Naive thymus-derived CD8-positive, alpha-beta T cell (primary cell): ENCODE measurements at regions not wholly inside any gene's neighbourhood (a gene's known extent, or its start where the extent isn't known, plus 50 kb on each side); places are given as distances from the start of the nearest gene placed in this dataset.
"Not testable (repeated sequence)": the region's sequence is repeated elsewhere in the genome, so short reads cannot be mapped to it uniquely, and the experiment has no call there.

Source experiments
- ATAC-seq, 2 donors: fragments of 150-1000 bp; cut with Tn5 transposase in 1 of 2; sonication (Bioruptor Pico), chemical (Tn5 transposase) in 1 of 2; 1 replicate in 1 of 2; 2 replicates in 1 of 2; pipeline ENCODE4 v1.10.0; 2021; ENCODE audit warnings: mild to moderate bottlenecking in 2 of 2, moderate library complexity in 2 of 2
- POLR2A ChIA-PET: fragments of 350-600 bp; sonication (Branson Sonifier 250); formaldehyde crosslinking; loops from one replicate; lab custom pipeline; 2021; ENCODE audit warnings: antibody characterized with exemption; lab: Charles Lee
- DNase-seq, 10 donors: peaks; one replicate each; pipeline versions ENCODE4 v3.0.0 to v3.0.0-alpha.2; 2020 to 2022
- H3K27ac Mint-ChIP-seq, 10 donors: one replicate each; pipeline ENCODE4 v1.8.0; 2020 to 2022; ENCODE audit warnings: mild to moderate bottlenecking in 10 of 10, mixed read lengths in 10 of 10, moderate library complexity in 4 of 10, inconsistent platforms in 1 of 10
- H3K27me3 Mint-ChIP-seq, 5 donors: one replicate each; pipeline ENCODE4 v1.8.0; 2021 to 2022; ENCODE audit warnings: mixed read lengths in 5 of 5
- H3K36me3 Mint-ChIP-seq, 3 donors: one replicate each; pipeline ENCODE4 v1.8.0; 2020 to 2022; ENCODE audit warnings: mixed read lengths in 3 of 3, mild to moderate bottlenecking in 2 of 3, inconsistent platforms in 1 of 3
- H3K4me1 Mint-ChIP-seq, 4 donors: one replicate each; pipeline ENCODE4 v1.8.0; 2021 to 2022; ENCODE audit warnings: mixed read lengths in 4 of 4
- H3K4me3 Mint-ChIP-seq, 10 donors: one replicate each; pipeline ENCODE4 v1.8.0; 2020 to 2022; ENCODE audit warnings: mild to moderate bottlenecking in 10 of 10, mixed read lengths in 10 of 10, moderate library complexity in 6 of 10, inconsistent platforms in 1 of 10
- H3K9me3 Mint-ChIP-seq, 9 donors: one replicate each; pipeline ENCODE4 v1.8.0; 2020 to 2022; ENCODE audit warnings: mixed read lengths in 9 of 9, mild to moderate bottlenecking in 3 of 9, inconsistent platforms in 1 of 9, moderate library complexity in 1 of 9

DNA sequence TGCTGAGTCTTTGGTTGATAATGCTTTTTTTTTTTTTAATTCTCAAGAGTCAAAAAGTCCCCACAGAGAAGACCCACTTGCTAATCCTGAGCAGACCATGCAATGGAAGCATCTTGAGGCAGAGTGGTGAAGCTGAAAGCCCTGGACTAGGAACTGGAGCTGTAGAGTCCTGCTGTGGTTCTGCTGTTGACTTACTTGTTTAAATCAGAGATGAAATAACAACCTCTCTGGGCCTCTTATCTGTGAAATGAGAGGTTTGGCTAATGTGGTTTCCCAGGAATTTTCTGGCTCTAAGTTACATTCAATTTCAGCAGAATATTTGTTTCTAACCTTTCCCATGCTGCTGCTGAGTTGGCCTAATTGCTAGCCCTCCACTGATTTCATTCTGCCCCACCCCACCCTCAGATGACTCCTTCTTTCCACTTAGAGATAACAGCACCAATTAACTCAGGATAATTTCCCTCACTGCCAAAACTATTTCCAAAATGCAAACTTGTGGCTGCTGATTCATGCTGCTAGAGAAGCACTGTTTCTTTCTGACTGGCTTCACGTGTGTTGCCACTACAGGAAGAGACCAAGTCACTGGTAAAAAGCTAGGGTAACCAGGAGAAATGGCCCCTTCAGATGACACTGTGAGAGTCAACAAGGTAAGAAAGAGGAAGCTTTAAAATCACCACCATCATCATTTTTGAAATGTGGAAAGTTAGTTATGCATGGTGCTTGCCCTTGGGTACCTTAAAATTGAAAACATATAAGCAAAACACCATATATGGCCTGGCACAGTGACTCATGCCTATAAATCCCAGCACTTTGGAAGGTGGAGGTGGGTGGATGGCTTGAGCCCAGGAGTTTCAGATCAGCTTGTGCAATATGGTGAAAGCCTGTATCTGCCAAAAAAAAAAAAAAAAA is 326.4 kb downstream of the DCHS2 start:
- peaks cover 6 to 21% (median 11%) of the 10 kb centered on the region in 5 donors for H3K27me3 Mint-ChIP-seq
- ATAC-seq: no peak
- H3K4me3 Mint-ChIP-seq: no peak overlapping the region
- POLR2A ChIA-PET: no interaction called here
- peaks cover 0 to 10% (median 0%) of the 10 kb centered on the region in 9 donors for H3K9me3 Mint-ChIP-seq
- H3K27ac Mint-ChIP-seq: no peak overlapping the region
- no peaks in the 10 kb centered on the region for H3K36me3 Mint-ChIP-seq
- H3K4me1 Mint-ChIP-seq: no peaks in the 10 kb centered on the region
- no peak for DNase-seq

GRCh38 chr4:154160519-154161301 is 330.9 kb downstream of the DCHS2 start:
- H3K27me3 Mint-ChIP-seq: peaks cover 10 to 44% (median 26%) of the 10 kb centered on the region in 5 donors
- H3K4me1 Mint-ChIP-seq: no peaks in the 10 kb centered on the region
- no peak overlapping the region for H3K27ac Mint-ChIP-seq
- DNase-seq (no peak), ATAC-seq (no peak)
- H3K9me3 Mint-ChIP-seq: peaks cover 0 to 10% (median 0%) of the 10 kb centered on the region in 9 donors
- H3K4me3 Mint-ChIP-seq: no peak overlapping the region
- POLR2A ChIA-PET: no interaction called here
- no peaks in the 10 kb centered on the region for H3K36me3 Mint-ChIP-seq

- H3K9me3 Mint-ChIP-seq: peaks cover 0 to under 1% (median 0%) of the 10 kb centered on the region in 9 donors
- POLR2A ChIA-PET: no interaction called here
- H3K27me3 Mint-ChIP-seq: peaks cover 7 to 34% (median 23%) of the 10 kb centered on the region in 5 donors
- no peak overlapping the region for H3K27ac Mint-ChIP-seq
- H3K4me3 Mint-ChIP-seq: no peak overlapping the region
- H3K4me1 Mint-ChIP-seq: no peaks in the 10 kb centered on the region
- no peaks in the 10 kb centered on the region for H3K36me3 Mint-ChIP-seq
- DNase-seq (no peak), ATAC-seq (no peak)
Observed at GRCh38 chr4:154158361-154159155, 333.0 kb downstream of the DCHS2 start.

DNA sequence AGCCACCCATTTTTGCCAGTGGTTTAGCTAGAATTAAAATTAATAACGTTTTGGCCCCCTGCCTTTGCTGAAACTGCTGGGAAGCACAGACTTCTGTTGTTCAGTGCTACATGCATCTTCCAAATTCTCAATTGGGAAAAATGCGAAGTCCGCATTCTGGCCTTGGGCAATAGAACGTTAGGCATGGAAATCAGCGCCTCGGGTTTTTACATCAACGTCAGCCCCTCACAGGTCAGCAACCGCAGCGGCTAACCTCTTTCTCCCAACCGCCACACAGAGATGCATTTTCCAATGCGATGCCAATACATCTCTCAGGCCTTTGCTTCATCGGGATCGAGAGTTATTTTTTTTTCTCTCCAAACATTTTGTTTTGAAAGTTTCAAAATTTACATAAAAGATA is 339.1 kb downstream of the DCHS2 start:
- Mint-ChIP-seq H3K4me3 (no peak overlapping the region), H3K36me3 (no peaks in the 10 kb centered on the region), H3K4me1 (no peaks in the 10 kb centered on the region), H3K9me3 (peaks cover 0 to 3% (median 0%) of the 10 kb centered on the region in 9 donors), H3K27me3 (peaks cover 2 to 16% (median 7%) of the 10 kb centered on the region in 5 donors), H3K27ac (no peak overlapping the region)
- DNase-seq (no peak), ATAC-seq (no peak)
- POLR2A ChIA-PET: no interaction called here

DNA sequence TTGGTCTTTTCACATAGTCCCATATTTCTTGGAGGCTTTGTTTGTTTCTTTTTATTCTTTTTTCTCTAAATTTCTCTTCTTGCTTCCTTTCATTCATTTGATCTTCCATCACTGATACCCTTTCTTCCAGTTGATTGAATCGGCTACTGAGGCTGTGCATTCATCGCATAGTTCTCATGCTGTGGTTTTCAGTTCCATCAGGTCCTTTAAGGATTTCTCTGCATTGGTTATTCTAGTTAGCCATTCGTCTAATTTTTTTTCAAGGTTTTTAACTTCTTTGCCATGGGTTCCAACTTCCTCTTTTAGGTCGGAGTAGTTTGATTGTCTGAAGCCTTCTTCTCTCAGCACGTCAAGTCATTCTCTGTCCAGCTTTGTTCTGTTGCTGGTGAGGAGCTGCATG is 342.4 kb downstream of the DCHS2 start:
- H3K27ac Mint-ChIP-seq, H3K4me1 Mint-ChIP-seq, H3K4me3 Mint-ChIP-seq, H3K36me3 Mint-ChIP-seq, POLR2A ChIA-PET, DNase-seq, H3K9me3 Mint-ChIP-seq, ATAC-seq: not testable (repeated sequence)
- H3K27me3 Mint-ChIP-seq: peaks cover 2 to 11% (median 3%) of the 10 kb centered on the region in 5 donors

- ATAC-seq: no peak
Observed at GRCh38 chr4:154143720-154144119, 347.9 kb downstream of the DCHS2 start.

DNA sequence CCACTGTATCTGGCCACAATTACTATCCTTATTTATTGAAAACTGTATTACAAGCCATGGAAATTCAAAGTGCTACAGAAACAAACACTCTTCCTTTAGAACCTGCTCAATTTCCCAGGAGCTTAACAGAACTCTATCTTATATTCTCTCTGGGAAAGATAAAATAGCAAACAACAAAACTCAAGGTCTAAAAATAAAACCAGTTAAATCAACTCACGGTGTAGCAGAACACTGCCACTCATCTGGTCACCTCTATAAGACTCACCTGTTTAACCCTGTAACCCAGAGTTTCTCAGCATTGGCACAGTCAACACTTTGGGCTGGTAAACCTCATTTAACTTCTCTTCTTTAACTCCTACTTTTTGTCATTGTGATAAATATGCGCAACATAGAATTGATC is 348.9 kb downstream of the DCHS2 start:
- Mint-ChIP-seq H3K4me3 (no peak overlapping the region), H3K9me3 (peaks cover 0 to 4% (median 0%) of the 10 kb centered on the region in 9 donors), H3K27me3 (peaks cover 0 to 10% (median 3%) of the 10 kb centered on the region in 5 donors), H3K36me3 (no peaks in the 10 kb centered on the region), H3K27ac (no peak overlapping the region), H3K4me1 (no peaks in the 10 kb centered on the region)
- DNase-seq: no peak
- no peak for ATAC-seq
- POLR2A ChIA-PET: no interaction called here

More at GRCh38 chr4:154143720-154144119, 347.9 kb downstream of the DCHS2 start:
- H3K27me3 Mint-ChIP-seq: peaks cover 0 to 11% (median 3%) of the 10 kb centered on the region in 5 donors
- no peak overlapping the region for H3K4me3 Mint-ChIP-seq
- H3K4me1 Mint-ChIP-seq: no peaks in the 10 kb centered on the region
- H3K36me3 Mint-ChIP-seq: no peaks in the 10 kb centered on the region
- no peak overlapping the region for H3K27ac Mint-ChIP-seq
- peaks cover 0 to 4% (median 0%) of the 10 kb centered on the region in 9 donors for H3K9me3 Mint-ChIP-seq
- no peak for DNase-seq
- POLR2A ChIA-PET: no interaction called here

- H3K27me3 Mint-ChIP-seq: peaks cover 0 to 10% (median 3%) of the 10 kb centered on the region in 5 donors
Observed at GRCh38 chr4:154140869-154141268, 350.7 kb downstream of the DCHS2 start.

GRCh38 chr4:154137320-154137905 is 348.5 kb upstream of the SFRP2 start:
- POLR2A ChIA-PET: no interaction called here
- no peak for DNase-seq
- Mint-ChIP-seq H3K4me1 (no peaks in the 10 kb centered on the region), H3K4me3 (no peak overlapping the region), H3K36me3 (no peaks in the 10 kb centered on the region), H3K27ac (no peak overlapping the region), H3K9me3 (peaks cover 0 to 2% (median 0%) of the 10 kb centered on the region in 9 donors), H3K27me3 (peaks cover 2 to 29% (median 5%) of the 10 kb centered on the region in 5 donors)
- ATAC-seq: no peak

More at GRCh38 chr4:154140869-154141268, 350.7 kb downstream of the DCHS2 start:
- Mint-ChIP-seq H3K27ac (no peak overlapping the region), H3K4me3 (no peak overlapping the region), H3K9me3 (no peaks in the 10 kb centered on the region), H3K4me1 (no peaks in the 10 kb centered on the region), H3K36me3 (no peaks in the 10 kb centered on the region)
- DNase-seq (no peak), ATAC-seq (no peak)
- POLR2A ChIA-PET: no interaction called here

GRCh38 chr4:154135576-154135975 is 346.7 kb upstream of the SFRP2 start:
- ATAC-seq (no peak), DNase-seq (no peak)
- POLR2A ChIA-PET: no interaction called here
- peaks cover 0 to 2% (median 0%) of the 10 kb centered on the region in 9 donors for H3K9me3 Mint-ChIP-seq
- no peak overlapping the region for H3K4me3 Mint-ChIP-seq
- H3K27me3 Mint-ChIP-seq: peaks cover 3 to 29% (median 6%) of the 10 kb centered on the region in 5 donors
- no peak overlapping the region for H3K27ac Mint-ChIP-seq
- H3K4me1 Mint-ChIP-seq: no peaks in the 10 kb centered on the region
- H3K36me3 Mint-ChIP-seq: no peaks in the 10 kb centered on the region

- Mint-ChIP-seq H3K36me3 (peaks cover 0 to 5% (median 2%) of the 10 kb centered on the region in 3 donors), H3K4me3 (no peak overlapping the region)
- POLR2A ChIA-PET: no interaction called here
Observed at GRCh38 chr4:154132406-154132805, 343.5 kb upstream of the SFRP2 start.

DNA sequence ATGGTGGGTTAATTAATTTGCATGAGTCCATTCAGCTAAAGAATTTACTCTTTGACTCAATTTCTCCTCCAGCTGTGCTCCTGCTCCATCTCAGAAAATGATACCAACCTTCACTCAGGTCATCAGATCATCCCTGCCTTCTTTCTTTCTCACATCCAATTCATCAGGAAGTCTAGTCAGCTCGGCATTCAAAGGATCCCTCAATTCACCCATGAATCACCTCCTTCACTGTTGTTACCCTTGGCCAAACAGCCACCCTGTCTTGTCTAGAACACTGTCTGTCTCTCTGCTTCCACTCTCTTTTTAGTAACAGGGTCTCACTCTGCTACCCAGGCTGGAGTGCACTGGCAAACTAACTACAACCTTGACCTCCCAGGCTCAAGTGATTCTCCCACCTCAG is 337.4 kb upstream of the SFRP2 start:
- no peak overlapping the region for H3K4me3 Mint-ChIP-seq
- H3K4me1 Mint-ChIP-seq: no peaks in the 10 kb centered on the region
- peaks cover 0 to 7% (median 2%) of the 10 kb centered on the region in 3 donors for H3K36me3 Mint-ChIP-seq
- DNase-seq (no peak), ATAC-seq (no peak)
- H3K27me3 Mint-ChIP-seq: peaks cover 10 to 49% (median 37%) of the 10 kb centered on the region in 5 donors
- POLR2A ChIA-PET: no interaction called here
- H3K9me3 Mint-ChIP-seq: peaks cover 0 to 3% (median 0%) of the 10 kb centered on the region in 9 donors
- H3K27ac Mint-ChIP-seq: no peak overlapping the region

More at GRCh38 chr4:154132406-154132805, 343.5 kb upstream of the SFRP2 start:
- no peaks in the 10 kb centered on the region for H3K4me1 Mint-ChIP-seq
- no peak for ATAC-seq
- DNase-seq: no peak
- H3K27ac Mint-ChIP-seq: no peak overlapping the region
- peaks cover 10 to 29% (median 14%) of the 10 kb centered on the region in 5 donors for H3K27me3 Mint-ChIP-seq
- peaks cover 0 to 2% (median 0%) of the 10 kb centered on the region in 9 donors for H3K9me3 Mint-ChIP-seq
